ENCODE measurements at regions not wholly inside any gene's neighbourhood (a gene's known extent, or its start where the extent isn't known, plus 50 kb on each side); places are given as distances from the start of the nearest gene placed in this dataset.
"Not testable (repeated sequence)": the region's sequence is repeated elsewhere in the genome, so short reads cannot be mapped to it uniquely, and the experiment has no call there.

GRCh38 chr12:65678172-65678571 is 146.1 kb upstream of the HMGA2 start:
- not testable (repeated sequence) for TF ChIP-seq CTCF, POLR2A (IDR thresholded peaks at IDR 0.05)

Data from uterus (tissue), 2 donors.